Gastrocnemius medialis (tissue), 4 donors: ENCODE measurements at regions not wholly inside any gene's neighbourhood (a gene's known extent, or its start where the extent isn't known, plus 50 kb on each side); places are given as distances from the start of the nearest gene placed in this dataset.

Experiments
- ATAC-seq, 2 donors: fragments of 150-250 bp; one replicate each; pipeline ENCODE4 v1.9.1; 2016
- DNase-seq, 2 donors: peaks; one replicate each; pipeline ENCODE4 v3.0.0-alpha.2; 2019
- H3K27ac ChIP-seq, 4 donors: fragments of 200-600 bp; sonication (generic); 1 replicate in 1 of 4; 2 replicates in 3 of 4; pipeline ENCODE4 v1.5.1; 2016 to 2018; ENCODE audit warnings: mild to moderate bottlenecking in 2 of 4, moderate library complexity in 1 of 4
- H3K27me3 ChIP-seq, 3 donors: fragments of 200-600 bp; sonication (generic) in 2 of 3; 1 replicate in 1 of 3; 2 replicates in 2 of 3; pipeline versions ENCODE4 v1.5.1 to v1.6.0; 2016 to 2019; ENCODE audit warnings: mild to moderate bottlenecking in 1 of 3, moderate library complexity in 1 of 3
- H3K36me3 ChIP-seq, 2 donors: fragments of 200-600 bp; sonication (generic) in 1 of 2; one replicate each; pipeline ENCODE4 v1.5.1; 2017 to 2018
- H3K4me1 ChIP-seq, 2 donors: fragments of 200-600 bp; sonication (generic) in 1 of 2; one replicate each; pipeline ENCODE4 v1.5.1; 2016 to 2017; ENCODE audit warnings: mild to moderate bottlenecking in 2 of 2
- H3K4me3 ChIP-seq, 4 donors: fragments of 200-600 bp; sonication (generic) in 3 of 4; 1 replicate in 1 of 4; 2 replicates in 3 of 4; pipeline ENCODE4 v1.5.1; 2016 to 2019; ENCODE audit warnings: mild to moderate bottlenecking in 2 of 4
- H3K9me3 ChIP-seq, 3 donors: fragments of 200-600 bp; sonication (generic) in 2 of 3; 1 replicate in 1 of 3; 2 replicates in 2 of 3; pipeline ENCODE4 v1.5.1; 2016 to 2019
- POLR2A ChIP-seq, 2 donors: fragments of 450-650 bp; IDR thresholded peaks; one replicate each; pipeline ENCODE4 v1.6.1; 2017; ENCODE audit warnings: antibody characterized with exemption in 2 of 2, mild to moderate bottlenecking in 2 of 2, moderate library complexity in 2 of 2
- in situ Hi-C, 4 donors: fragments of 200-750 bp; cut with MboI; loops; one replicate each; pipeline versions ENCODE4 v1.15.0 to v1.8.0; 2017; ENCODE audit warnings: low sequenced_read_pairs in 4 of 4
- intact Hi-C: fragments of 100-400 bp; cut with DNase I; formaldehyde crosslinking; loops from one replicate; pipeline ENCODE4 v1.15.1; 2023; ENCODE audit warnings: low total_unique reads
- TF ChIP-seq, protein P1 (sequence below), 5 experiments: fragments of 450-650 bp in 3 of 5; fragments of 200-600 bp in 2 of 5; sonication (generic) in 2 of 5; IDR thresholded peaks in 4 of 5; conservative IDR thresholded peaks in 1 of 5; 1 replicate in 4 of 5; 2 replicates in 1 of 5; pipeline ENCODE4 v1.5.1; 2016 to 2019; ENCODE audit warnings: antibody characterized with exemption in 5 of 5, mild to moderate bottlenecking in 3 of 5, moderate library complexity in 3 of 5

GRCh38 chr3:182508919-182509711 is 284.2 kb upstream of the ATP11B start:
- intact Hi-C loops (loop anchor here (10.0 kb wide), 1 partner anchor 494 kb away; no protein-coding TSS in a partner anchor), in situ Hi-C loops (no loop called here)
- no peaks in the 10 kb centered on the region for H3K27me3 ChIP-seq
- H3K4me3 ChIP-seq: no peak overlapping the region
- H3K9me3 ChIP-seq: no peaks in the 10 kb centered on the region
- H3K27ac ChIP-seq: no peak overlapping the region
- H3K36me3 ChIP-seq: no peaks in the 10 kb centered on the region
- H3K4me1 ChIP-seq: no peaks in the 10 kb centered on the region
- ATAC-seq (no peak), DNase-seq (no peak)
- no peak for TF ChIP-seq POLR2A (IDR thresholded peaks at IDR 0.05)
- TF ChIP-seq, protein P1, sequence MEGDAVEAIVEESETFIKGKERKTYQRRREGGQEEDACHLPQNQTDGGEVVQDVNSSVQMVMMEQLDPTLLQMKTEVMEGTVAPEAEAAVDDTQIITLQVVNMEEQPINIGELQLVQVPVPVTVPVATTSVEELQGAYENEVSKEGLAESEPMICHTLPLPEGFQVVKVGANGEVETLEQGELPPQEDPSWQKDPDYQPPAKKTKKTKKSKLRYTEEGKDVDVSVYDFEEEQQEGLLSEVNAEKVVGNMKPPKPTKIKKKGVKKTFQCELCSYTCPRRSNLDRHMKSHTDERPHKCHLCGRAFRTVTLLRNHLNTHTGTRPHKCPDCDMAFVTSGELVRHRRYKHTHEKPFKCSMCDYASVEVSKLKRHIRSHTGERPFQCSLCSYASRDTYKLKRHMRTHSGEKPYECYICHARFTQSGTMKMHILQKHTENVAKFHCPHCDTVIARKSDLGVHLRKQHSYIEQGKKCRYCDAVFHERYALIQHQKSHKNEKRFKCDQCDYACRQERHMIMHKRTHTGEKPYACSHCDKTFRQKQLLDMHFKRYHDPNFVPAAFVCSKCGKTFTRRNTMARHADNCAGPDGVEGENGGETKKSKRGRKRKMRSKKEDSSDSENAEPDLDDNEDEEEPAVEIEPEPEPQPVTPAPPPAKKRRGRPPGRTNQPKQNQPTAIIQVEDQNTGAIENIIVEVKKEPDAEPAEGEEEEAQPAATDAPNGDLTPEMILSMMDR (IDR thresholded peaks at IDR 0.05 in 4 of 5, conservative IDR thresholded peaks at IDR 0.05 in 1 of 5): no peak

DNA sequence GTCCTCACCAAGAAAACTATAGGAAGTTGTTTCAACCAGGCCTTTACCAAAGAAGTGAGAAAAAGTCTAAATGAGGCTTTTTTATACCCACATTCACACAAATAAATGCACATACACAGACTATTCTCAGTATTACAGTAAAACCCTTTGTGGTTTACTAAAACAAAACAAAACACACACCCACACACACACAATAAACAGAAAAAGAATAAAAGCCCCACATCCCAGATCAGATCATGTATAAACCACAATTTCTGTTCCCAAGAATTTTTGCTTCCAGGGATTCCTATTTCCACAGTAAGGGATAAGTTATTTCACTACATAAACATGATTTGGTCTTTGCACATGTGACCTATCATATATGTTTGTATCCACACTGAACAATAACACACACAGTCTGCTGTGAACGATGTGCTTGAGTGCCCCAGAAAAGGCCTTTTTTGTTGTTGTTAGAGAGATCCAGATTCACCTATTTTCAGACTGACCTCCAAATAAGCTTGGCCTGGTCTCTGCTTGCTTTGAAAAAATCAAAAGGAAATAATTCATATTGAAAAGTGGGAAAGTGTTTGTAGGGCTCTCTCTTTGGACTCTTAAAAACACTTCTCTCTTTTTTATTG is 283.4 kb upstream of the ATP11B start:
- ATAC-seq (no peak), DNase-seq (no peak)
- no peak overlapping the region for H3K27ac ChIP-seq
- H3K4me1 ChIP-seq: no peaks in the 10 kb centered on the region
- no peaks in the 10 kb centered on the region for H3K9me3 ChIP-seq
- TF ChIP-seq, protein P1 (IDR thresholded peaks at IDR 0.05 in 4 of 5, conservative IDR thresholded peaks at IDR 0.05 in 1 of 5): no peak
- no peak for TF ChIP-seq POLR2A (IDR thresholded peaks at IDR 0.05)
- H3K4me3 ChIP-seq: no peak overlapping the region
- in situ Hi-C loops (no loop called here), intact Hi-C loops (loop anchor here (10.0 kb wide), 1 partner anchor 495 kb away; no protein-coding TSS in a partner anchor)
- H3K27me3 ChIP-seq: no peaks in the 10 kb centered on the region
- no peaks in the 10 kb centered on the region for H3K36me3 ChIP-seq

DNA sequence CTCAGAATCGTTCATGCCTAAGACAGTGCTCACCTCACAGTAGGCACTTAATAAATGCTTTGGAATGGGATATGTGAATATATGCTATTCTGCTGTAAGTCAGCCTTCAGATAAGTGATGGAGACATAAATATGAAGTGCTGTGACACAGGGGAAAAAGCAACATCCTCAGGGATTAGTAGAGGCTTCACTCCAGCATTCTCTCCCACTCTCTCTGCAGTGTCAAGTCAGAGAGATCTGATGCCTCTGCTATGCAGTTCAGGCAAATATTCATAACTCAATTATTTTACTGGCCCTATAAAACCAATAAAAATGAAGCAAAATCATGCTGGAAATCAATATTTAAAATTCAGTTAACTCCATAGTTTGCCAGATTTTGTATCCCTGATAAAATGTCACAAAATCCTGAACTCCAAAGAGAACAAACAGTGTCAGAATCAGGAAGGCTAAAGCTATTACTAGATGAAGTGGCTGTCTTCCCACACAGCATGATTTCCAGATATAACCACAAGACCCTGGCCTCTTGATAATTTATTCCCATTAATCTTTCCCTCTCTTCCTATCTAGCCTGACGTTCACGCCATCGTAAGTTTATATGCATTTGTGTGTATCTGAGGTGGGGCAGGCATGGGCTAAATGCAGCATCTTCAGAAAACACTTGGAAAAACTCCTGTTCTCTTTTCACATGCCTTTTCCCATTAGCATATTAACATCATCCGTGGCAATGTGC is 278.9 kb upstream of the ATP11B start:
- intact Hi-C loops: no loop called here
- in situ Hi-C loops: no loop called here
- H3K27ac ChIP-seq: no peak overlapping the region
- no peaks in the 10 kb centered on the region for H3K27me3 ChIP-seq
- no peaks in the 10 kb centered on the region for H3K36me3 ChIP-seq
- H3K4me3 ChIP-seq: no peak overlapping the region
- no peak for DNase-seq
- no peak for ATAC-seq
- no peak for TF ChIP-seq POLR2A (IDR thresholded peaks at IDR 0.05)
- TF ChIP-seq, protein P1 (IDR thresholded peaks at IDR 0.05 in 4 of 5, conservative IDR thresholded peaks at IDR 0.05 in 1 of 5): no peak
- no peaks in the 10 kb centered on the region for H3K4me1 ChIP-seq
- no peaks in the 10 kb centered on the region for H3K9me3 ChIP-seq

GRCh38 chr3:182516597-182517336 is 276.5 kb upstream of the ATP11B start:
- no peak for TF ChIP-seq POLR2A (IDR thresholded peaks at IDR 0.05)
- TF ChIP-seq, protein P1 (IDR thresholded peaks at IDR 0.05 in 4 of 5, conservative IDR thresholded peaks at IDR 0.05 in 1 of 5): no peak
- H3K27me3 ChIP-seq: no peaks in the 10 kb centered on the region
- intact Hi-C loops (no loop called here), in situ Hi-C loops (no loop called here)
- no peak for ATAC-seq
- H3K4me1 ChIP-seq: no peaks in the 10 kb centered on the region
- H3K4me3 ChIP-seq: no peak overlapping the region
- no peaks in the 10 kb centered on the region for H3K9me3 ChIP-seq
- H3K27ac ChIP-seq: no peak overlapping the region
- H3K36me3 ChIP-seq: no peaks in the 10 kb centered on the region
- no peak for DNase-seq
